Pancreas (tissue), 10 donors: ENCODE measurements at regions not wholly inside any gene's neighbourhood (a gene's known extent, or its start where the extent isn't known, plus 50 kb on each side); places are given as distances from the start of the nearest gene placed in this dataset.

Experiments
- ATAC-seq, 4 donors: fragments of 200-7000 bp; cut with Tn5 transposase; one replicate each; pipeline versions ENCODE4 v1.8.0 to v1.9.1; 2020; ENCODE audit warnings: mild to moderate bottlenecking in 4 of 4, moderate library complexity in 4 of 4
- DNase-seq, 6 donors: peaks; one replicate each; pipeline ENCODE4 v3.0.0-alpha.2; 2020
- FAIRE-seq: peaks from 2 replicates; lab custom pipeline; 2012; peaks lifted over from hg19 to GRCh38; lab: Jason Lieb, UNC
- H3K27ac ChIP-seq, 4 donors: fragments of 200-600 bp; sonication (generic); 1 replicate in 3 of 4; 2 replicates in 1 of 4; pipeline versions ENCODE4 v1.5.0 to v1.8.0; 2020
- H3K27me3 ChIP-seq, 4 donors: fragments of 200-600 bp; one replicate each; pipeline ENCODE4 v1.8.0; 2021
- H3K36me3 ChIP-seq, 3 donors: fragments of 200-600 bp; sonication (generic) in 1 of 3; one replicate each; pipeline versions ENCODE4 v1.5.0 to v1.8.0; 2020 to 2021
- H3K4me1 ChIP-seq, 3 donors: fragments of 200-600 bp; one replicate each; pipeline ENCODE4 v1.8.0; 2021
- H3K4me3 ChIP-seq, 4 donors: fragments of 200-600 bp; sonication (generic) in 2 of 4; one replicate each; pipeline versions ENCODE4 v1.5.0 to v1.8.0; 2020 to 2021
- H3K9me3 ChIP-seq, 4 donors: fragments of 200-600 bp; one replicate each; pipeline ENCODE4 v1.8.0; 2021
- WGBS, 2 donors: extraction: QIAGEN DNeasy Blood & Tissue Kit; methylation state at CpG; one replicate each; pipeline ENCODE4 v1.1.7; 2013; 5-methylcytosine and 5-hydroxymethylcytosine counted together
- intact Hi-C, 3 donors: fragments of 100-400 bp; cut with DNase I; formaldehyde crosslinking; loops; one replicate each; pipeline versions ENCODE4 v1.11.1 to v1.14.2; 2022
- TF ChIP-seq, protein P1 (sequence below), 4 donors: fragments of 200-600 bp; sonication (generic) in 3 of 4; IDR thresholded peaks; one replicate each; pipeline versions ENCODE4 v1.5.0 to v1.8.0; 2021; ENCODE audit warnings: antibody characterized with exemption in 4 of 4
- donor health status: healthy with polysubstance abuse.
- donor health status: DM: no; HTN: no; CAD: no; lungs with moderate emphysema.
- donor health status: DM: no; HTN: no; CAD: no.
- donor health status: control.
- donor health status: control.
- donor health status: Bipolar disorder and iron deficiency.
- donor health status: DM: yes; HTN: yes; CAD: no.
- donor health status: DM: no; HTN: no; CAD: no.
- donor health status: DM: no; HTN: no; CAD: no.
- donor health status: DM: yes; HTN: yes; CAD: no.

DNA sequence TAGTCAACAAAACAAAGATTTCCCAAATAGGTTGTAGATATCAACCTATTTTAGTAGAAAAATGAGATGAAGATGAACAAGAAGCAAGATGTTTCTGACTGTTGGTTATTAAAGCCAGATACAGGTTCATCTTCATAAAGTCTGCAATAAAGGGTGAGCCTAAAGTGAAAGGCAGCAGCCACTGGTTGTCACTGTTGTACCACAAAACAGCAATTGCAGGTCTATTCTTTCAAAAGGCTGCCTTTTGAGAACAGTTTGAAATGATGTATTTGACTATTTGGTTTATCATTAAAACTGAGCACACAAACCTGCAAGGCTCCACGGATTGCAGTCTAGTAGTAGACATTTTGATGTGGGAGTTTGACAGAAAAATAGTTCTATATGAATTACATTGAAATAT is 543.4 kb downstream of the GBE1 start:
- intact Hi-C loops: no loop called here
- H3K4me1 ChIP-seq: no peaks in the 10 kb centered on the region
- no peaks in the 10 kb centered on the region for H3K27me3 ChIP-seq
- FAIRE-seq: no peak
- TF ChIP-seq, protein P1, sequence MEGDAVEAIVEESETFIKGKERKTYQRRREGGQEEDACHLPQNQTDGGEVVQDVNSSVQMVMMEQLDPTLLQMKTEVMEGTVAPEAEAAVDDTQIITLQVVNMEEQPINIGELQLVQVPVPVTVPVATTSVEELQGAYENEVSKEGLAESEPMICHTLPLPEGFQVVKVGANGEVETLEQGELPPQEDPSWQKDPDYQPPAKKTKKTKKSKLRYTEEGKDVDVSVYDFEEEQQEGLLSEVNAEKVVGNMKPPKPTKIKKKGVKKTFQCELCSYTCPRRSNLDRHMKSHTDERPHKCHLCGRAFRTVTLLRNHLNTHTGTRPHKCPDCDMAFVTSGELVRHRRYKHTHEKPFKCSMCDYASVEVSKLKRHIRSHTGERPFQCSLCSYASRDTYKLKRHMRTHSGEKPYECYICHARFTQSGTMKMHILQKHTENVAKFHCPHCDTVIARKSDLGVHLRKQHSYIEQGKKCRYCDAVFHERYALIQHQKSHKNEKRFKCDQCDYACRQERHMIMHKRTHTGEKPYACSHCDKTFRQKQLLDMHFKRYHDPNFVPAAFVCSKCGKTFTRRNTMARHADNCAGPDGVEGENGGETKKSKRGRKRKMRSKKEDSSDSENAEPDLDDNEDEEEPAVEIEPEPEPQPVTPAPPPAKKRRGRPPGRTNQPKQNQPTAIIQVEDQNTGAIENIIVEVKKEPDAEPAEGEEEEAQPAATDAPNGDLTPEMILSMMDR (IDR thresholded peaks at IDR 0.05): no peak
- H3K36me3 ChIP-seq: no peaks in the 10 kb centered on the region
- DNase-seq: no peak
- H3K4me3 ChIP-seq: no peak overlapping the region
- H3K27ac ChIP-seq: no peak overlapping the region
- peak in 1 of 4 donors; percentile 41 for ATAC-seq
- no peaks in the 10 kb centered on the region for H3K9me3 ChIP-seq
- WGBS, 2 donors: 2 to 3% methylated on average over 1 of the region's 1 CpG

DNA sequence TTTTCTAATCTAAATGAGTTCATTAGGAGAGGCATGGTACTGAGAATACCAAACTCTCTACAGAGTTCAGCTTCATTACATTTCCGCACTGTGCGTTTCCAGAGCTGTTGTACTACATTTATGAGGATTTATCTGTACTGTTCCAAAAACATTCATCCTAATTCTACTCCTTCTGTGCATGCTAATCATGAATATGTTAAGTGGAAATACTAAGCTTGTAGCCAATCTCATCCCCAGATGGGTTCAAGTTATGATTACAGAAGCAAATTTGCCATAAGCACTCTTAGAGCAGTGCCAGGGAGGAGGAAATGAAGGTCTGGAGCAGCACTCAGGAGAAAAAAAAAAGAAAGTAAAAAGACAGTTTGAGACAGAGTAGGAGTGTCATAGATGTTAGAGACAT is 544.3 kb downstream of the GBE1 start:
- Histone ChIP-seq H3K4me3 (no peak overlapping the region), H3K9me3 (no peaks in the 10 kb centered on the region), H3K27ac (no peak overlapping the region), H3K36me3 (no peaks in the 10 kb centered on the region), H3K27me3 (no peaks in the 10 kb centered on the region), H3K4me1 (no peaks in the 10 kb centered on the region)
- intact Hi-C loops: no loop called here
- WGBS, 2 donors: 88 to 97% methylated on average over 2 of the region's 2 CpGs
- no peak for DNase-seq
- no peak for FAIRE-seq
- ATAC-seq: no peak
- TF ChIP-seq, protein P1 (IDR thresholded peaks at IDR 0.05): no peak

DNA sequence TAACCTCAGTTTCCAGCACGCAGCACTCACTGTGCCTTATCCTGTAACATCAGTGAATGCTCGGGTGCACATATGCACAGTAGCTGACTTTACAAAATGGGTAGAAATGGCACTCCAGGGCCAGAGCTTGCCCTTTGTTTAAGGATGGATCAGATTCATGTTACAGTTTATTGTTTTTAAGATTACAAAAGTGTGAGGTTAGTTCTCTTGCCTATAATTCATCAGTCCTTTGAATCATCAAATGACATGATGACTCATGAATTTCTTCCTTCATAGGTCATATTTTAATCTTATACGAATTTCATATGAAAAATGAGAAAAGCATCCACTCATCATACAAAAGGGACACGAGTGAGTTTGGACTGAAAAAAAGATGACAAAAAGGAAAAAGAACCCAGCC is 545.3 kb downstream of the GBE1 start:
- Histone ChIP-seq H3K9me3 (no peaks in the 10 kb centered on the region), H3K27me3 (no peaks in the 10 kb centered on the region), H3K36me3 (no peaks in the 10 kb centered on the region), H3K27ac (no peak overlapping the region), H3K4me3 (no peak overlapping the region), H3K4me1 (no peaks in the 10 kb centered on the region)
- 31 to 51% methylated on average over 4 of the region's 4 CpGs for WGBS, 2 donors
- TF ChIP-seq, protein P1 (IDR thresholded peaks at IDR 0.05): no peak
- FAIRE-seq: no peak
- DNase-seq: no peak
- intact Hi-C loops: no loop called here
- no peak for ATAC-seq

DNA sequence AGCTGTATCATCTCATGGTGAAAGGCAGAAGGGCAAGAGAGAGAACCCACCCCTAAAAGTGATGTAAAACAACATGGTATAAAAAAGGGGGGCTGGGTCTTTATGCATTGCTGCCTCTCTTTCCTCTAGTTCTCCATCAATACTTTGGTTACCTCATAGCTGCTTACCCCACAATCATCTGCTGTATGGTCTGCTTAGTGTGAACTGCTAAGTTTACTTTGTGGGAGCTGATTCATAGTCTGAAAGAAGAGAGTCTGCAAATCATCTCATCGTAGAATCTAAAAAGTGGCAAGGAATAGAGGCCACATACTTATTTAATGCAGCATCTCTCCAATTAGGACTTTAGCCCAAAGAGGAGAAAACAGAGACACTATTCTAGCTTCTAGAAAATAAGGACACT is 546.8 kb downstream of the GBE1 start:
- 65 to 79% methylated on average over 1 of the region's 1 CpG for WGBS, 2 donors
- Histone ChIP-seq H3K27ac (no peak overlapping the region), H3K36me3 (no peaks in the 10 kb centered on the region), H3K4me1 (no peaks in the 10 kb centered on the region), H3K4me3 (no peak overlapping the region), H3K27me3 (no peaks in the 10 kb centered on the region), H3K9me3 (no peaks in the 10 kb centered on the region)
- FAIRE-seq (no peak), DNase-seq (no peak), ATAC-seq (no peak)
- intact Hi-C loops: no loop called here
- TF ChIP-seq, protein P1 (IDR thresholded peaks at IDR 0.05): no peak

DNA sequence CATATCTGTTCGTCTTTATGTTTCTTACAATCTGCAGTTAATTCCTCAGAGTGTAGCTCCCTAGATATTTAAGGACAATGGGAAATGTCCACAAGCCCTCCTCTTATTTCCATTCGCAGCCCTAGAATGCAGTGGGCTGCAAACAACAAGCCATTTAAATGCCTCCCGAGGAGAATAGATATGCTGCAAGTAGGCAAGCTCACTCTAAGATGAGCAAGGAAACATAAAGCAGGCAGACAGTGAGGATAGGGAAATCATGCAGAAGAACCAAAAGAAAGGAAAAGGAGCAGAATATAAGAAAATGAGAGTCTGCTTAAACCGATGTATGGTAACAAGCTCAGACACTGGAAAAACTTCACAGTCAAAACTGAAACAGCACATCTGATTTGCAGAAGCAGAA is 561.9 kb downstream of the GBE1 start:
- FAIRE-seq (no peak), ATAC-seq (no peak), DNase-seq (no peak)
- no peaks in the 10 kb centered on the region for H3K9me3 ChIP-seq
- no peak overlapping the region for H3K27ac ChIP-seq
- intact Hi-C loops: no loop called here
- no peaks in the 10 kb centered on the region for H3K27me3 ChIP-seq
- H3K4me1 ChIP-seq: no peaks in the 10 kb centered on the region
- no peaks in the 10 kb centered on the region for H3K36me3 ChIP-seq
- no peak overlapping the region for H3K4me3 ChIP-seq
- WGBS, 2 donors: 43 to 51% methylated on average over 4 of the region's 4 CpGs
- TF ChIP-seq, protein P1 (IDR thresholded peaks at IDR 0.05): no peak
